ENCODE measurements at regions not wholly inside any gene's neighbourhood (a gene's known extent, or its start where the extent isn't known, plus 50 kb on each side); places are given as distances from the start of the nearest gene placed in this dataset.

GRCh38 chr14:51521764-51522163, 129.9 kb upstream of the FRMD6 start (continued):
- no peak for TF ChIP-seq ZNF574 (CRISPR knock-in tag; IDR thresholded peaks at IDR 0.05)
- TF ChIP-seq, protein P1, sequence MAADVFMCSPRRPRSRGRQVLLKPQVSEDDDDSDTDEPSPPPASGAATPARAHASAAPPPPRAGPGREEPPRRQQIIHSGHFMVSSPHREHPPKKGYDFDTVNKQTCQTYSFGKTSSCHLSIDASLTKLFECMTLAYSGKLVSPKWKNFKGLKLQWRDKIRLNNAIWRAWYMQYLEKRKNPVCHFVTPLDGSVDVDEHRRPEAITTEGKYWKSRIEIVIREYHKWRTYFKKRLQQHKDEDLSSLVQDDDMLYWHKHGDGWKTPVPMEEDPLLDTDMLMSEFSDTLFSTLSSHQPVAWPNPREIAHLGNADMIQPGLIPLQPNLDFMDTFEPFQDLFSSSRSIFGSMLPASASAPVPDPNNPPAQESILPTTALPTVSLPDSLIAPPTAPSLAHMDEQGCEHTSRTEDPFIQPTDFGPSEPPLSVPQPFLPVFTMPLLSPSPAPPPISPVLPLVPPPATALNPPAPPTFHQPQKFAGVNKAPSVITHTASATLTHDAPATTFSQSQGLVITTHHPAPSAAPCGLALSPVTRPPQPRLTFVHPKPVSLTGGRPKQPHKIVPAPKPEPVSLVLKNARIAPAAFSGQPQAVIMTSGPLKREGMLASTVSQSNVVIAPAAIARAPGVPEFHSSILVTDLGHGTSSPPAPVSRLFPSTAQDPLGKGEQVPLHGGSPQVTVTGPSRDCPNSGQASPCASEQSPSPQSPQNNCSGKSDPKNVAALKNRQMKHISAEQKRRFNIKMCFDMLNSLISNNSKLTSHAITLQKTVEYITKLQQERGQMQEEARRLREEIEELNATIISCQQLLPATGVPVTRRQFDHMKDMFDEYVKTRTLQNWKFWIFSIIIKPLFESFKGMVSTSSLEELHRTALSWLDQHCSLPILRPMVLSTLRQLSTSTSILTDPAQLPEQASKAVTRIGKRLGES (CRISPR knock-in tag; IDR thresholded peaks at IDR 0.05; ENCODE audit: borderline replicate concordance), result no peak
- no peak for TF ChIP-seq TCF7L2 (IDR thresholded peaks at IDR 0.05; ENCODE audit: low read depth, low read length)
- no peak for TF ChIP-seq NR1H2 (CRISPR knock-in tag; IDR thresholded peaks at IDR 0.05; ENCODE audit: borderline replicate concordance, low read depth)
- TF ChIP-seq MED8 (CRISPR knock-in tag; IDR thresholded peaks at IDR 0.05; ENCODE audit: insufficient replicate concordance), result no peak

- DNase-seq (ENCODE audit: low spot score), result no peak
- H3K79me2 ChIP-seq (ENCODE audit: insufficient read depth, low read length), result no peaks in the 10 kb centered on the region
- FAIRE-seq, result no peak
- no TSS peak for BruUV-seq (replicated peaks)
- no peak overlapping the region for H3K27ac ChIP-seq (ENCODE audit: extremely low read length, insufficient read depth, low read length)
- WGBS (ENCODE audit: low lambda C conversion rate), result 1% methylated on average over 3 of the region's 4 CpGs
- no peak overlapping the region for H3K4me3 ChIP-seq (replicated peaks in 1 of 3; ENCODE audit: insufficient read depth in 1 of 3, low read depth in 2 of 3, low read length in 3 of 3)
- intact Hi-C loops (cut with micrococcal nuclease; ENCODE audit: unreplicated experiment) (no loop called here), in situ Hi-C loops (cut with HindIII; ENCODE audit: extremely low pct_ligation_motif_present, low pct_unique_long_range_greater_than_20kb) (no loop called here)
- no peaks in the 10 kb centered on the region; a peak in 1 of 5 replicates for H3K36me3 ChIP-seq (replicated peaks in 1 of 2; ENCODE audit: control insufficient read depth in 1 of 2, insufficient read depth in 2 of 2, low read length in 2 of 2)
- no peaks in the 10 kb centered on the region for H3K9me3 ChIP-seq (ENCODE audit: low read length)
- peaks cover 15% of the 10 kb centered on the region for H3K4me1 ChIP-seq (ENCODE audit: insufficient read depth, low read length)
- H2AFZ ChIP-seq (ENCODE audit: low read length), result no peak overlapping the region
- H4K20me1 ChIP-seq (ENCODE audit: insufficient read depth, low read length), result no peaks in the 10 kb centered on the region
- no peak overlapping the region for H3K9ac ChIP-seq (ENCODE audit: insufficient read depth, low read depth, low read length)
- no peak for ATAC-seq
- H3K4me2 ChIP-seq (ENCODE audit: low read depth, low read length), result no peak overlapping the region
- H3K27me3 ChIP-seq (ENCODE audit: control insufficient read depth in 1 of 2, insufficient read depth in 2 of 2, low read length in 2 of 2), result no peaks in the 10 kb centered on the region
- ChIA-PET CTCF (ENCODE audit: low intra/inter-chr PET ratio, low total read pairs) (no interaction called here), POLR2A (no interaction called here)
- no peak for TF ChIP-seq SMC3 (IDR thresholded peaks at IDR 0.05; ENCODE audit: low read length)
- no peak for TF ChIP-seq NFE2L2 (IDR thresholded peaks at IDR 0.05; ENCODE audit: low read length)
- no peak for TF ChIP-seq HMG20A (CRISPR knock-in tag; IDR thresholded peaks at IDR 0.05; ENCODE audit: borderline replicate concordance)
- TF ChIP-seq ZBTB46 (CRISPR knock-in tag; IDR thresholded peaks at IDR 0.05; ENCODE audit: borderline replicate concordance), result no peak
- TF ChIP-seq AGO1 (IDR thresholded peaks at IDR 0.05; ENCODE audit: low read depth, low read length, poor library complexity, severe bottlenecking), result no peak
Measured at GRCh38 chr14:51523243-51523642, 128.5 kb upstream of the FRMD6 start.

All from HepG2 (cell line).